Kasumi-1 (cell line): ENCODE measurements at regions not wholly inside any gene's neighbourhood (a gene's known extent, or its start where the extent isn't known, plus 50 kb on each side); places are given as distances from the start of the nearest gene placed in this dataset.
"Not testable (repeated sequence)": the region's sequence is repeated elsewhere in the genome, so short reads cannot be mapped to it uniquely, and the experiment has no call there.

Experiments used
- DNase-seq, 2 experiments: peaks; one replicate each; lab custom pipeline; 2025; lab: John Stamatoyannopoulos, UW

DNA sequence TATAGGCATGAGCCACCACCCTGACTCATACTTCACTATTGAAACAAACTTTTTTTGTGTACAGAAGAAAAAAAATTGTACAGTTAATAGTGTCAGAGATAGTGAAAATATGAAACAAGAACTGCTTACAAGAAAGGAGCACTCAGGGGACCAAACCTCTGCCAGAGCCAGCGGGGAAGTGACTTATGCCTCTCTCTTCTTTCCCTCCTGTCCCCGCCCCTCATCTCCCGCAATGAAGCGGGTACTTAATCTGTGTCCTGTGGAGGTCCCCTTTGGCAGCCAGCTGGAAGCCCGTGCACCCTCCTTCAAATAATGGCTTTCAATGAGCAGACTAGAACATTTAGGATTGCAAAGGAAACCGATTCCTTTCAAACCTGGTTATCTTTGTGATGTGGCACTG is 51.5 kb downstream of the PPIAL4A start:
- not testable (repeated sequence) for DNase-seq

DNA sequence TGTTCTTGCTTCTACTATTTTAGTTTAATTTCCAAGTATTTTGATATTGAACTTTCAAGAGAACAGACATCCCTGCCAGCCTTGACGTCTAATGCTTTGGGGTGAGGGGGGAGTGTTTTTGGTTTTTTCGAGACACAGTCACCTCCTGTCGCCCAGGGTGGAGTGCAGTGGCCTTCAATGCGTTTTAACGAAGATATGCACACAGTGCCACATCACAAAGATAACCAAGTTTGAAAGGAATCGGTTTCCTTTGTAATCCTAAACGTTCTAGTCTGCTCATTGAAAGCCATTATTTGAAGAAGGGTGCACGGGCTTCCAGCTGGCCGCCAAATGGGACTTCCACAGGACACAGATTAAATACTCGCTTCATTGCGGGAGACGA is 52.3 kb downstream of the PPIAL4A start:
- not testable (repeated sequence) for DNase-seq

DNA sequence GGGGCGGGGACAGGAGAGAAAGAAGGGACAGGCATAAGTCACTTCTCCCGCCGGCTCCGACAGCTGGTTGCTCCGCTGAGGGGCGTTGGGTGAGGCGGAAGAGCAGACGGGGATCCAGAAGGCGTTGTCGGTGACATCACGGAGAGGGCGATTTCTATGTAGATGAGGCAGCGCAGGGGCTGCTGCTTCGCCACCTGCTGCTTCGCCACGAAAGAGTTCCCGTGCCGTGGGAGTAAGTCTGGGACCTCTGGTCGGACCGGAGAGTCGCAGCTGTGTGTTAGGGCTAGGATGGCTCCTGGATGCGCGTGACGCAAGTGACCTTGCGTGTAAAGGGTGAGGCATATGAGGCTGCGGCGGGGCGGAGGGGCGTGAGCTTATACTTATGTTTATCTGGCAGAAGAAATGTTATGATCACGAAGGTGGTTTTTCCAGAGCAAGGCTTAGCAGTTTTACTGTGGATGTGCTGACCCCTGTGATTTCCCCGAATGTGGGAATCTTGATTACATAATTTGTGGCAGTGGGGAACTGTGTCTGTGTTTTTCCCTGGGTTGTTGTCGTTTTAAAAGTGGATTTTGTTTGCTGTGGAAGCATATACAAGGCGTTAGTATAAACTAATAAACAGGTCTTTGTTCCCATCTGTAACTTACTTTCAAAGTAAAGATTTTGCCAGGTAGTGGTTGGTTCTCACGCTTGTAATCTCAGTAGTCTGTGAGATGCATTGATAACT is 52.8 kb downstream of the PPIAL4A start:
- DNase-seq = peak; percentile 20 to 29

DNA sequence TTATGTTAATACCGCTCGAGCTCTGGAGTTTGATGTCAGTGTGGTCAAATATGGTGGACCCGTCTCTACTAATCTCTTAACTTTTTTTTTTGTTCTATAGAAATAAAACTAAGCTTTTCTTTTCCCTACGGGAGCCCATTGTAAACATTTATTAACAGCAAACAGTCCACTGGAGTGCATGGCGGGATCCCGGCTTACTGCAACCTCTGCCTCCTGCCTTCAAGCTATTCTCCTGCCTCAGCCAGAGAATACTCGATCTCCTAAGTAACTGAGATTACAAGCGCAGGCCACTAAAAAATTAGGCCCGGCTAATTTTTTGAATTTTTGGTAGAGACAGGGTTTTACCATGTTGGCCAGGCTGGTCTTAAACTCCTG is 53.4 kb downstream of the PPIAL4A start:
- not testable (repeated sequence) for DNase-seq

DNA sequence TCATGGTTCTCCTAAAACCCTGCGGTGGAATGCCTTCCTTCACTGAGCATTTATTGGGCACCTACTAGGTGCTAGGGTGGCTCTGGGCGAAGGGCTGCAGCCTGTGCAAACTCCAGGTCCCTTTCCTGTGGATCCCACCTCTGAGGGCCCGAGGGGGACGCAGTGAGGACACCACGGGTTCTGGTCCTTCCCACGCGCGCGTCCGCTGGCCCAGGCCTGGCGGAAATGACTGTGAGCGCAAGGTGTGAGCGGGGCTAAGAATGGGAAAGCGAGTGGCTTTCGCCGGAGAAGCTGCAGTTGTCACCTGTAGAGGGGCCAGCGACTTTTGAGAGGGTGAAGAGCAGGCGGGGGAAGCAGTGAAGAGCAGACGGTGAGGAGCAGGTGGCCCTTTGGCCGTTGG is 55.1 kb downstream of the PPIAL4A start:
- not testable (repeated sequence) for DNase-seq

DNA sequence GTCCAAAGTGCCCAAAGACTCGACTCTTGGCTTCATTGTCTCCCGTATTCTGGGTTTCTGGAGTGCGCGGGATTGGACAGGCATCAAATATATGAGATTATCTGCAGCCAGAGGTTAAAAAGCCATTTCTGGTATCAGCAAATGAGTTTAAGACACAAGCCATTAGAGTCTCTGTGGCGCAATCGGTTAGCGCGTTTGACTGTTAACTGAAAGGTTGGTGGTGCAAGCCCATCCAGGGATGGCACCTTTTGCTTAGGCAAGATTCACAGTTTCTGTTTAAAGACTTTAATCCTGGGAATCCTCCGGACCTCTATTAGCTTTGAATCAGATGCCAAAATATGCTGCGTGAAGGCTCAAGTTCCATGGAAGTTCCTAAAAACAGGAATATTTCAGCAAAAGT is 55.6 kb downstream of the PPIAL4A start:
- not testable (repeated sequence) for DNase-seq

DNA sequence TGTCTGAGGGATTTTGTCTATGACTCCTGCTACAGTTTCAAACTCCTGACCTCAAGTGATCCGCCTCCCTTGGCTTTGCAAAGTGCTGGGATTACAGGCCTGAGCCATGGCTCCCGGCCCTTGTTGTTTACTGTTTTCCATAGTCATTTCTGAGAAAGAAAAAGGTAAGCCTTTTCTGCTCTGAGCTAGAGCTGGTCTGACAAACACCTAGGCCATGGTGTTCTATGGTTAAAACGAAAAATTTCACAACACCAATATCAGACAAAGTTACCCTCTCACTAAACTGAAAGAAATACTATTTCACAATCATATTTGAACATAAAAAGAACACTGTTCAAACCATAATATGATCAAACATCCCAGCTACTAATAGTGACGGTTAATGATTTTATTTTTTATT is 57.5 kb downstream of the PPIAL4A start:
- DNase-seq = not testable (repeated sequence)

DNA sequence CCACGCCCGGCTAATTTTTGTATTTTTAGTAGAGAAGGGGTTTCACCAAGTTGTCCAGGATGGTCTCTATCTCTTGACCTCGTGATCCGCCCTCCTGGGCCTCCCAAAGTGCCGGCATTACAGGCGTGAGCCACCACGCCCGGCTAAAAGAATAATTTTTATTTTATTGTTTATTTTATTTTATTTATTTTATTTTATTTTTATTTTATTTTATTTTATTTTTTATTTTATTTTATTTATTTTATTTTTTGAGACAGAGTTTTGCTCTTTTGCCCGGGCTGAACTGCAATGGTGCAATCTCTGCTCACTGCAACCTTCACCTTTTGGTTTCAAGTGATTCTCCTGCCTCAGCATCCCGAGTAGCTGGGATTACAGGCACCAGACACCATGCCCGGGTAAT is 60.2 kb downstream of the PPIAL4A start:
- not testable (repeated sequence) for DNase-seq

DNA sequence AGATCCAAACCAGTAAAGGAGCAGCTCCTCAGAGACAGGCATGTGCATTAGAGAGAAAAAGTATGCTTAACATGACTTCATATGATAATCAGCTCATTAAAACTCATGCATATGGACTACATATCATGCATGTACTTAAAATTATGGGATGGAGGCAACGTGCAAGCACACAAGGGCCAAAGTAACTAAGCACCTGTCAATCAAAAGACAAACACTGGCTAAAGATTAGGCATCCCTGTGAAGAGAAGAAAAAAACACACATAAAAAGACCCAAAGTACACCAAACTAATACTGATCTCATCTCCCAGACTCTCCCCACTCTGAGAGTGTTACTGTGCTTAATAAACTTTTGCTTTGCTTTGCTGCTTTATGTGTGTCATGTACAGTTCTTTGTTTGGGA is 61.1 kb downstream of the PPIAL4A start:
- not testable (repeated sequence) for DNase-seq

DNA sequence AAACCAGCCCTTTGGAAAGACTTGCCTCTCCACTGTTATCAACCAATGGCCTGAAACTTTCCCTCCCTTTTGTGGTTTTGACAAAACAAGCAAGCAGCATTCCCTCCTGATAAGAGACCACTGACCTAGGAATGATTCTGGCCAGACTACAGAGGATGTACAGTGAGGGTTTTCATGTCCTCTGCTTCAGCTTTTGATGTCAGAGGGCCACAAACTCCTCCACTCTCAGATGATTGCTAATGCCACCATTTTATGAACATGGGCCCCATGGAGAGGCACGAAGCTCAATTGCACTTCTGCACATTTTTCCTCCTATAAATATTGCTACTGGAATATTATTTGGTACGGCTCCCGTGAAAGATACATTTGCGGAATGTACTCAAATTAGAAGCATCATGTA is 61.5 kb downstream of the PPIAL4A start:
- not testable (repeated sequence) for DNase-seq

DNA sequence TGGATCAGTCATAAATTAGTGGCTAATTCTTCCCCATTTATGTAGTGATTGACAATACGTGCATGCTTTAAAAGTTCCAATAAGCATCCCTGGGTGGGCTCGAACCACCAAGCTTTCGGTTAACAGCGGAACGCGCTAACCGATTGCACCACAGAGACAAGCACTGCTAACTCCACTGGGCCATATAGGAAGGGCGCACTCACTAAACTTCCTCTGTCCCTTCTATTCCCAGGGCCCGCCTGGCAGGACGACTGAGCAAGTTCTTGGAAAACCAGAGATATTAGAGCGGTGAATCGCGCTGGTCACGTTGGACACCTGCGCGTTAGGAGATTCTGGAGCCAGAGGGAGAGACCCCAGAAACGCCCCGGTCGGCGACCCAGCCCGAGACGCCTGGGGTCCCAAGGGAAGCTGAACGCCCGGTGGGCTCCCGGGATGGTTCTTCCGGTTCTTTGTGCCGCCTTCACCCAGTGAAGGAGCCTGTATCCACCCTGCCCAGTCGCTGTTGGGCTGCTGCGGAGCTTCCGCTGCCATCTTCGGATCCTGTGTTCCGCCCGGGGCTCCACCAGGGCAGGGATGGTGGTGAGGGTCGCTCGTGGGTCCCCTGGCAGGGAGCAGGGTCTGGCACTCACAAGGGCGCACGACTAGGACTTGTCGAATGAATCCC is 62.8 kb downstream of the PPIAL4A start:
- DNase-seq = not testable (repeated sequence)

DNA sequence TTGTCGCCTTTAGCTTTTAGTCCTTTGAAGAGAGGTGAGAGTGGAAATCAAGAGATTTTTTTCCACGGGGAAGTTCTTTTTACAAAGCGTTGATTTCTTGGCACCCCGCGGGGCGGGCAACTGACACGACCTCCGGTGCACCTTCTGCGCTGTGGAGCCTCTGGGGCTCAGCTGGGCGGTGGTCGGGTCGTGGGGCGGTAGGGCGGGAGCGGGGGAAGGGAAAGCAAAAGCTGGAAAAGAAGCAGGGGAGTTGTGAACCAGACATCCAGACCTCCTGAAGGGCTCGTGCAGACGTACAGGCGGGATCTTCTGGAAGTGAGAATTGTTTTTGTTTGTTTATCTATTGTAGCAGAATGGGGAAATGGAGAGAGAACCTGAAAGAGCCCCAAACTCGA is 63.3 kb downstream of the PPIAL4A start:
- not testable (repeated sequence) for DNase-seq

DNA sequence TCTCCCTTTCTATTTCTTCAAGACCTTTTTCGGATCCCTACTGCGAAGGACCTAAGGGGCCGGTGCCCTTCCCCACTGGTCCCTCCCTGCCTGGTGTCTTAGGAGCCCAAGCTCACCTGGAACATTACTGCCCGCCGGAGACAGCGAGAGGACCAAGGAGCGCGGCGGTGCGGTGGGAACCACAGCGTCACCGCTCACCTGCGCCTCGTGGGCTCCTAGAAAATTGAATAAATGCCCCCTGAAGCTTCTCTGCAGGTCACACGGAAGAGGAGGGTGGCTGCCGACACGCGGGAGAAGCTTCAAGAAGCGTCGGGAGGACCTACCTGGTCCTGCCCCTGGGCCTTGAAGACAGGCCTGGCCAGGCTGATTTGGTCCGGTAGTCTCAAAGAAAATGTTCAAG is 65.2 kb downstream of the PPIAL4A start:
- no peak for DNase-seq

DNA sequence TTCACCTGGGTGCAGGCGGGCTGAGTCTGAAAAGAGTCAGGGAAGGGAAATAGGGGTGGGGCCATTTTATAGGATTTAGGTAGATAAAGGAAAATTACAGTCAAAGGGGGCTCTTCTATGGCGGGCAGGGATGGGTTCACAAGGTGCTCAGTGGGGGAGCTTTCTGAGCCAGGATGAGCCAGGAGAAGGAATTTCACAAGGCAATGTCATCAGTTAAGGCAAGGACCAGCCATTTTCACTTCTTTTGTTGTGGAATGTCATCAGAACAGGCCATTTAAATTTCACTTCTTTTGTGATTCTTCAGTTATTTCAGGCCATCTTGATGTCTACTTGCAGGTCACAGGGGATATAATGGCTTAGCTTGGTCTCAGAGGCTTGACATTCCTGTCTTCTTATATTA is 66.4 kb downstream of the PPIAL4A start:
- DNase-seq = not testable (repeated sequence)

DNA sequence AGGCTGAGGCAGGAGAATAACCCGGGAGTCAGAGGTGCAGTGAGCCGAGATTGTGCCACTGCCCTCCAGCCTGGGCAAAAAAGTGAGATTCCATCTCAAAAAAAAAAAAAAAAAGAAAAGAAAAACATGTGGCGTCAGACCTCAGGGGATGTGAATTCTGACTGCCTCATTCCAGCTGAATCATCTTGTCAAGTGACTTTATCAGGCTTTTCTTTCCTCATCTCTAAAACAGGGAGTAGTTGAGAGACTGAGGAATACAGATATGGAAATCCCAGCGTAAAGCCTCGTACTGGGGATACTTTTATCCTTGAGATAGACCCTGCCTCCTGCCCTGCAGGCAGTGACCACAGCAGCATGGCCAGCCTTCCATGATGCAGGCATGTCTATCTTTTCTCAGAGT is 76.4 kb downstream of the PPIAL4A start:
- DNase-seq = not testable (repeated sequence)

DNA sequence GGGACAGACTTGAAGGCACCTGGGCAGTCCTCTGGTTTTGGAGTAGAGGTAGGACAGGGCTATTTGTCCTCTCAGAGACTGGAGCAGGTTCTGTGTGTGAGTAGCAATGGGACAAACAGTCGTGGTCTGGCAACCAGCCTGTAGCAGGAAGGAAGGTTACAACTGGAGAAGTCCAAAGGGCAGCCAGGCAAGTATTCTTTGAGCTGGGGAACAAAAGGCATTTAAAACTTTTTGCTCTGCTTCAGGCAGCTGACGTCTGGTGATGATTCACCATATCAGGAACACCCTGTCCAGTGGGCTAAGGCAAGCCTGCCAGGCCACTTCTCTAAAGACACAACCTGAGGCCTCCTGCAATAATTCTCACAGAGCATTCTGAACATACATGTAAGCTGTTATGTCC is 83.3 kb downstream of the PPIAL4A start:
- DNase-seq = not testable (repeated sequence)

DNA sequence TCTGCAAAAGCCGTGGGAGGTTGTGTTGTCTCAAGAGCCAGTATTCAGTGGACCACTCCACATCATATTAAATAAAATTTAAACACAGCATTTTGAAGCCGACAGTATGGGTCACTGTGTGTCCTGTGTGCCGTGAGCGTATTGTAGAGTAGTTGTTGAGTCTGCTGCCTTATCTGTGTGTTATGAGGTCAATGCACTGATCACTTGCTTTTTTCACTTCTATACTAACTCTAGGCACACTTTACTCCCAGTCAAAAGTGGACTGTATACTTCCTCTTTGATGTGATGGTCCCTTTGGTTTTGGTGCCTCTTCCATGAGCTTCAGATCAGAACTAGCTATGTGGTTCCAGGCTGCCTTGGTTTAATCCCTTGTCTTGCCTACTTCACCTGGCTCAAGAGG is 84.3 kb downstream of the PPIAL4A start:
- not testable (repeated sequence) for DNase-seq

DNA sequence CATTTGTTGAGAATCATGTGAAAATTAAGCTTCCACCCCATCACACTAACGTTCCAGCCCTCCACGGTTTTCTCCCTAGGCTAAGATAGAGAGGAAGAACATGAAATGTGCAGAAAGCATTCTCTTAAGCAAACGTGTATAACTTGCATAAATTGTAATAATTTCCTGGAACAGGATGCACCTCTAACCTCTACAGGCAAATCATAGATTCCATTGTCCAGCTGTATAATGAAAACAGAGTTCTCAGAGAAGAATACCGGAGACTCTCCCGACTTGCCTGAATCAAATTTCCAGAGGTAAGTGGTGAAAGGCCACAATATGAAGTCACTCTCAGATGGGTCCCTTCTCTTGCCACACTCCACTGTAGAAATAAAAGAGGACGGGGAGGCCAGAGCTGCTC is 87.7 kb downstream of the PPIAL4A start:
- DNase-seq = not testable (repeated sequence)

DNA sequence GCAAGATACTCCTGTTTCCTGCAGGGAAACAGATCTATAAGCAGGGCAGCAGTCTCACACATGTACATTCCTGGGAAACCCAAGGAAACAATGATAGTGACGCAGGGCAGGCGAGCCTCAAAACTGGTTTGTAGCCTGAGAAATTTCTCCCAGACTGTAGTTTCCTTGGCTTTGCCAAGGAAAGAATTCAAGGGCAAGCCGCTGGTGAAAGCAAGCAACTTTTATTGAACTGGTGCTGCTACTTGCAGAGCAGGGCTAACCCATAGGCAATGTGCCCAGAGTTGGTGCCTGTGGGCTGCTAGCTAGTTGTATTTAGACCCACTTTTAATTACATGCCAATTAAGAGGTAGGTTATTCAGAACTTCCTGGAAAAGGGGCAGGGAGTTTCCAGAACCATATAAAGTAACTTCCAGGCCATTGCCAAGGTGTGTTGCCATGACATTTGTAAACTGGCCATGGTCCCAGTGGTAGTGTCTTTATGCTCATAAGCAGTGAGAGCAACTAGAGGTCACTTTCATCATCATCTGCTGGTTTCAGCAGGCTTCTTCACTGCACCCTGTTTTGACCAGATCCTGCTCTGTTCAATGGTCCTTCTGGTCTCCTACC is 92.0 kb downstream of the PPIAL4A start:
- not testable (repeated sequence) for DNase-seq

DNA sequence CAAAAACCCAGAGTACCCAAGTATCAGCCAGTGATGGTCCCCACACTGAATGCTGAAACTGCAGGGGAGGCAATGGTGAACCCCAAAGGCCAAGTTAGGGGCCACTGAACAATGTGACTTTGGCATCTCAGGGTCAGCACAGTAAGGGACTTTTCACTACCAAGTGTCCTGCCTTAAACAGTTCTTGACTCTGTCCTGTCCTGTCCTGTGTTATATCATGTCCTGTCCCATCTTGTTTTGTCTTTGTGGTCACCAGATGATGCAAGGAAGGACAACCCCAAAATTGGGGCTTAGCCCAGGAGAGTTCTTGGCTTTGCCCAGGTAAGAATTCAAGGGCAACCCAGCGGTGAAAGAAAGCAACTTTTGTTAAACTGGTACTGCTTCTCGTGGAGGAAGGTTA is 105.0 kb downstream of the PPIAL4A start:
- not testable (repeated sequence) for DNase-seq

DNA sequence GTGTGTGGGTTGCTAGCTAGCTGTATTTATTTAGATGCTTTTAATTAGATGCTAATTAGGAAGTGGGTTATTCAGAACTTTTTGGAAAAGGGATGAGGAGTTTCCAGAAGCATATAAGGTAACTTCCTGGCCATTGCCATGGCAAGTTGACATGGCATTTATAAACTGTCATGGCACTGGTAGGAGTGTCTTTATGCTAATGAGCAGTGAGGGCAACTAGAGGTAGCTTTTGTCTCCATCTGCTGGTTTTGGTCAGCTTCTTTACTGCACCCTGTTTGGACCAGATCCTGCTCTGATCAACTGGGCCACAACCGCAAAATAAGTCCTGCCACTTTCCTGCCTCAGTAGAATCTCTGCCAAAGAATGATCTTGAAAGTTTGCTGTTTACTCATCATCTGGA is 105.5 kb downstream of the PPIAL4A start:
- not testable (repeated sequence) for DNase-seq

DNA sequence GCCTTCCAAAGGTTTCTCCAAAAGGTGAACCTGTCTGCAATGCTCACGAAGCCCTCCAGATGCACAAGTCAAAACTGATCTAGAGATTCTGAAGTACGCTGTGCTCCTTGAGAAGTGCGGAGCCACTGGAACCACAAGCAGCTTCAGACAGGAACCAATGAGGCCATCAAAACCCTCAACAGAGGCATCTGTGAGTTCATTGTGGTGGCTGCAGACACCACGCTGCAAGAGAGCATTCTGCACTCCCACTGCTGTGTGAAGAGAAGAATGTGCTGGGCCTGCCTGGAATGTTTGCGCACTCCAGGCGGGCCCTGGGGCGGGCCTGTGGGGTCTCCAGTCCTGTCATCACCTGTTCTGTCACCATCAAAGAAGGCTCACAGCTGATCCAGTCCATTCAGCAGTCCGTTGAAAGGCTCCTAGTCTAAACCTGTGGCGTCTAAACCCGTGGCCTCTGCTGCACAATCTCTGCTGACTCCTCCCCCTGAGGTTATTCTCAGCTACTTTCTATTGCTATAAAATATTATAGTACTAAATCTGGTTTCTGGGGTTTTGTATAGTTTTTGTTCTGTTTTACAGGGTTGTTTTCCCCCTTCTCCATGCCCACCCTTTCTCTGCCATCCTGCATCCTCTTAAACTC is 111.6 kb downstream of the PPIAL4A start:
- not testable (repeated sequence) for DNase-seq

DNA sequence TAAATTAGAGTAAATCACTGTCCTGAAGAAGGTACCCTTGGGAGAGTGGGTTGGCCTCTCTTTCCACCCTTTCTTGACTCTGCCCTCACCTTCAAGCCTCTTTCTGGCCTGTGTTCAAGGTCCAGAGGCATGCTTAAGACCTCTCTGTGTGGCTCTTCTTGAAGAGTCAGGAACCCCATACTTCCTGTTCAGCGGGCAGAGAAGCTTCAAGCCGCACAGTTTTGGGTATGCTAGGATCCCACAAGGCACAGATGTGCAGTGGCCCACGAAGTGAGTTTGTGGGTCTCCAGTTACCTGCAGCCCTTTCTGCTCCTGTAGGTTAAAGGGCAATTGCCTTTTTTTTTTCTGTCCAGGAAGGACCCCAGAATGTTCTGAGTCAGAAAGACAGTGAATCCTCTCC is 113.7 kb downstream of the PPIAL4A start:
- DNase-seq = not testable (repeated sequence)
